ENCODE measurements at regions not wholly inside any gene's neighbourhood (a gene's known extent, or its start where the extent isn't known, plus 50 kb on each side); places are given as distances from the start of the nearest gene placed in this dataset.
A peak's percentile ranks its signal among the peaks of the same experiment; 100 is the strongest.
"Not testable (repeated sequence)": the region's sequence is repeated elsewhere in the genome, so short reads cannot be mapped to it uniquely, and the experiment has no call there.

- TF ChIP-seq MAFK (IDR thresholded peaks at IDR 0.05; ENCODE audit: low read depth, low read length): peak; percentile 63; the same call in 1 of the 2 replicates
Observed at GRCh38 chr10:21110358-21110757, 213.2 kb upstream of the NEBL start (continued).

- H3K4me2 ChIP-seq (ENCODE audit: insufficient read depth in 1 of 2, low read depth in 2 of 2, low read length in 2 of 2); H3K27ac ChIP-seq (ENCODE audit: low read depth, low read length); H2BK15ac ChIP-seq (ENCODE audit: low read length); H4K5ac ChIP-seq (ENCODE audit: insufficient read length, low read depth, low read length); DNase-seq (ENCODE audit: low read depth in 1 of 2, low spot score in 2 of 2); CTCF ChIA-PET (ENCODE audit: partially characterized antibody); H4K8ac ChIP-seq (ENCODE audit: extremely low read depth, insufficient read depth, low read length); H3K4me1 ChIP-seq (replicated peaks in 1 of 4; ENCODE audit: control insufficient read depth in 3 of 4, insufficient read depth in 4 of 4, low read length in 3 of 4); H3K4ac ChIP-seq (replicated peaks; ENCODE audit: insufficient read length, low read depth, low read length); H2BK12ac ChIP-seq (ENCODE audit: low read depth, low read length); H3K79me2 ChIP-seq (ENCODE audit: control insufficient read depth in 1 of 2, insufficient read depth in 2 of 2, low read length in 2 of 2); FAIRE-seq; H2BK5ac ChIP-seq (ENCODE audit: low read depth, low read length); H2AFZ ChIP-seq (ENCODE audit: low read length); H3K27me3 ChIP-seq (replicated peaks in 1 of 4; ENCODE audit: control insufficient read depth in 3 of 4, extremely low read depth in 1 of 4, insufficient read depth in 3 of 4, low read length in 3 of 4); H3K23ac ChIP-seq (ENCODE audit: insufficient read length); H3K36me3 ChIP-seq (ENCODE audit: control insufficient read depth in 2 of 4, insufficient read depth in 4 of 4, low read length in 3 of 4); H3K79me1 ChIP-seq (ENCODE audit: low read depth, low read length); H2BK20ac ChIP-seq (ENCODE audit: low read length); H3K23me2 ChIP-seq (ENCODE audit: low read depth, low read length); POLR2A ChIA-PET (ENCODE audit: partially characterized antibody); H3K4me3 ChIP-seq (ENCODE audit: extremely low read depth in 1 of 4, insufficient read depth in 2 of 4, low read depth in 3 of 4, low read length in 4 of 4); H2BK120ac ChIP-seq (replicated peaks; ENCODE audit: low read depth, low read length); H3K9me3 ChIP-seq (ENCODE audit: insufficient read depth in 2 of 2, low read depth in 1 of 2, low read length in 1 of 2); H3K9ac ChIP-seq (replicated peaks in 1 of 4; ENCODE audit: extremely low read depth in 1 of 4, low read depth in 3 of 4, low read length in 3 of 4); H3K18ac ChIP-seq (ENCODE audit: extremely low read depth, low read length); H3K56ac ChIP-seq (replicated peaks; ENCODE audit: insufficient read length, low read depth, low read length); H3K14ac ChIP-seq (ENCODE audit: insufficient read length); H4K20me1 ChIP-seq (replicated peaks in 1 of 2; ENCODE audit: control insufficient read depth in 1 of 2, insufficient read depth in 2 of 2, low read length in 2 of 2); H4K91ac ChIP-seq (replicated peaks; ENCODE audit: insufficient read length, low read length); H2AK5ac ChIP-seq (ENCODE audit: low read depth, low read length): not testable (repeated sequence)
- WGBS, 2 experiments (ENCODE audit: extremely low coverage in 1 of 2, insufficient coverage in 1 of 2, insufficient read length in 1 of 2, insufficient replicate concordance in 2 of 2, low coverage in 1 of 2, low lambda C conversion rate in 2 of 2, missing lambda C conversion rate in 1 of 2): 91% methylated on average over 4 of the region's 4 CpGs; no CpG with 5 or more reads in 1 of the 2 experiments
Observed at GRCh38 chr10:21106931-21107330, 209.8 kb upstream of the NEBL start.

GRCh38 chr10:21105331-21105730 is 208.2 kb upstream of the NEBL start:
- FAIRE-seq; H2AK5ac ChIP-seq (ENCODE audit: low read depth, low read length); H3K9me3 ChIP-seq (ENCODE audit: insufficient read depth in 2 of 2, low read depth in 1 of 2, low read length in 1 of 2); H3K18ac ChIP-seq (ENCODE audit: extremely low read depth, low read length); H2BK15ac ChIP-seq (ENCODE audit: low read length); H4K20me1 ChIP-seq (replicated peaks in 1 of 2; ENCODE audit: control insufficient read depth in 1 of 2, insufficient read depth in 2 of 2, low read length in 2 of 2); POLR2A ChIA-PET (ENCODE audit: partially characterized antibody); H4K8ac ChIP-seq (ENCODE audit: extremely low read depth, insufficient read depth, low read length); H3K79me1 ChIP-seq (ENCODE audit: low read depth, low read length); H3K9ac ChIP-seq (replicated peaks in 1 of 4; ENCODE audit: extremely low read depth in 1 of 4, low read depth in 3 of 4, low read length in 3 of 4); H3K4ac ChIP-seq (replicated peaks; ENCODE audit: insufficient read length, low read depth, low read length); H2BK12ac ChIP-seq (ENCODE audit: low read depth, low read length); H4K91ac ChIP-seq (replicated peaks; ENCODE audit: insufficient read length, low read length); H4K5ac ChIP-seq (ENCODE audit: insufficient read length, low read depth, low read length); H3K4me1 ChIP-seq (replicated peaks in 1 of 4; ENCODE audit: control insufficient read depth in 3 of 4, insufficient read depth in 4 of 4, low read length in 3 of 4); H3K27me3 ChIP-seq (replicated peaks in 1 of 4; ENCODE audit: control insufficient read depth in 3 of 4, extremely low read depth in 1 of 4, insufficient read depth in 3 of 4, low read length in 3 of 4); H2BK5ac ChIP-seq (ENCODE audit: low read depth, low read length); H3K27ac ChIP-seq (ENCODE audit: low read depth, low read length); DNase-seq (ENCODE audit: low read depth in 1 of 2, low spot score in 2 of 2); CTCF ChIA-PET (ENCODE audit: partially characterized antibody); H3K36me3 ChIP-seq (ENCODE audit: control insufficient read depth in 2 of 4, insufficient read depth in 4 of 4, low read length in 3 of 4); H3K23me2 ChIP-seq (ENCODE audit: low read depth, low read length); H3K4me3 ChIP-seq (ENCODE audit: extremely low read depth in 1 of 4, insufficient read depth in 2 of 4, low read depth in 3 of 4, low read length in 4 of 4); H3K56ac ChIP-seq (replicated peaks; ENCODE audit: insufficient read length, low read depth, low read length); H2BK20ac ChIP-seq (ENCODE audit: low read length); H3K79me2 ChIP-seq (ENCODE audit: control insufficient read depth in 1 of 2, insufficient read depth in 2 of 2, low read length in 2 of 2); H3K23ac ChIP-seq (ENCODE audit: insufficient read length); H2BK120ac ChIP-seq (replicated peaks; ENCODE audit: low read depth, low read length); H3K4me2 ChIP-seq (ENCODE audit: insufficient read depth in 1 of 2, low read depth in 2 of 2, low read length in 2 of 2); H3K14ac ChIP-seq (ENCODE audit: insufficient read length); H2AFZ ChIP-seq (ENCODE audit: low read length): not testable (repeated sequence)
- WGBS, 2 experiments (ENCODE audit: extremely low coverage in 1 of 2, insufficient coverage in 1 of 2, insufficient read length in 1 of 2, insufficient replicate concordance in 2 of 2, low coverage in 1 of 2, low lambda C conversion rate in 2 of 2, missing lambda C conversion rate in 1 of 2): 96% methylated on average over 3 of the region's 3 CpGs; no CpG with 5 or more reads in 1 of the 2 experiments
